ENCODE measurements at regions not wholly inside any gene's neighbourhood (a gene's known extent, or its start where the extent isn't known, plus 50 kb on each side); places are given as distances from the start of the nearest gene placed in this dataset.

DNA sequence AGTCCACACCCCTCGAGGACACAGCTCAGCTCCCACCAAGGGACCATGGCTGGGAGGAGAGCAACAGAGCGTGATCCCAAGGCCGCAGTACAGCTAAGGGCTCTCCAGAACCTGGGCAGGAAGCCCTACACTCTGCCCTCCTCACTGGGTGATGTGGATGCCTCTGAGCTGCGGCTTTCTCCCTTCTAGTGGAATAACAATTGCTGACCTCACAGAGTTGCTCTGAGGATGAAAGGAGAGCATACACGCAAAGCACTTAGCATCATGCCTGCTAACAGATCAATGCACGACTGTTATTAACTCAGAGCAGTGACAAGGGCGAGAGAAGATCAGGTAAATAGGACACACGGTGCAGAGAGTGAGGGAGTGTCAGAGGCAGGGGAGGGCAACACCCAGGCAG, 74.2 kb downstream of the ZFP36L2 start:
- no peak for TF ChIP-seq RAD21 (IDR thresholded peaks at IDR 0.05; ENCODE audit: low read depth)
- TF ChIP-seq, protein P1, sequence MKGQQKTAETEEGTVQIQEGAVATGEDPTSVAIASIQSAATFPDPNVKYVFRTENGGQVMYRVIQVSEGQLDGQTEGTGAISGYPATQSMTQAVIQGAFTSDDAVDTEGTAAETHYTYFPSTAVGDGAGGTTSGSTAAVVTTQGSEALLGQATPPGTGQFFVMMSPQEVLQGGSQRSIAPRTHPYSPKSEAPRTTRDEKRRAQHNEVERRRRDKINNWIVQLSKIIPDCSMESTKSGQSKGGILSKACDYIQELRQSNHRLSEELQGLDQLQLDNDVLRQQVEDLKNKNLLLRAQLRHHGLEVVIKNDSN (IDR thresholded peaks at IDR 0.05) = no peak
- TF ChIP-seq YY1 (IDR thresholded peaks at IDR 0.05; ENCODE audit: low read depth) = no peak
- no peak for TF ChIP-seq EGR1 (IDR thresholded peaks at IDR 0.05)
- no peak for TF ChIP-seq CREB1 (IDR thresholded peaks at IDR 0.05; ENCODE audit: low read depth)
- TF ChIP-seq, protein P2, sequence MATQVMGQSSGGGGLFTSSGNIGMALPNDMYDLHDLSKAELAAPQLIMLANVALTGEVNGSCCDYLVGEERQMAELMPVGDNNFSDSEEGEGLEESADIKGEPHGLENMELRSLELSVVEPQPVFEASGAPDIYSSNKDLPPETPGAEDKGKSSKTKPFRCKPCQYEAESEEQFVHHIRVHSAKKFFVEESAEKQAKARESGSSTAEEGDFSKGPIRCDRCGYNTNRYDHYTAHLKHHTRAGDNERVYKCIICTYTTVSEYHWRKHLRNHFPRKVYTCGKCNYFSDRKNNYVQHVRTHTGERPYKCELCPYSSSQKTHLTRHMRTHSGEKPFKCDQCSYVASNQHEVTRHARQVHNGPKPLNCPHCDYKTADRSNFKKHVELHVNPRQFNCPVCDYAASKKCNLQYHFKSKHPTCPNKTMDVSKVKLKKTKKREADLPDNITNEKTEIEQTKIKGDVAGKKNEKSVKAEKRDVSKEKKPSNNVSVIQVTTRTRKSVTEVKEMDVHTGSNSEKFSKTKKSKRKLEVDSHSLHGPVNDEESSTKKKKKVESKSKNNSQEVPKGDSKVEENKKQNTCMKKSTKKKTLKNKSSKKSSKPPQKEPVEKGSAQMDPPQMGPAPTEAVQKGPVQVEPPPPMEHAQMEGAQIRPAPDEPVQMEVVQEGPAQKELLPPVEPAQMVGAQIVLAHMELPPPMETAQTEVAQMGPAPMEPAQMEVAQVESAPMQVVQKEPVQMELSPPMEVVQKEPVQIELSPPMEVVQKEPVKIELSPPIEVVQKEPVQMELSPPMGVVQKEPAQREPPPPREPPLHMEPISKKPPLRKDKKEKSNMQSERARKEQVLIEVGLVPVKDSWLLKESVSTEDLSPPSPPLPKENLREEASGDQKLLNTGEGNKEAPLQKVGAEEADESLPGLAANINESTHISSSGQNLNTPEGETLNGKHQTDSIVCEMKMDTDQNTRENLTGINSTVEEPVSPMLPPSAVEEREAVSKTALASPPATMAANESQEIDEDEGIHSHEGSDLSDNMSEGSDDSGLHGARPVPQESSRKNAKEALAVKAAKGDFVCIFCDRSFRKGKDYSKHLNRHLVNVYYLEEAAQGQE (IDR thresholded peaks at IDR 0.05; ENCODE audit: low read depth) = no peak
- TF ChIP-seq, protein P3, sequence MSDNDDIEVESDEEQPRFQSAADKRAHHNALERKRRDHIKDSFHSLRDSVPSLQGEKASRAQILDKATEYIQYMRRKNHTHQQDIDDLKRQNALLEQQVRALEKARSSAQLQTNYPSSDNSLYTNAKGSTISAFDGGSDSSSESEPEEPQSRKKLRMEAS (IDR thresholded peaks at IDR 0.05) = no peak

DNA sequence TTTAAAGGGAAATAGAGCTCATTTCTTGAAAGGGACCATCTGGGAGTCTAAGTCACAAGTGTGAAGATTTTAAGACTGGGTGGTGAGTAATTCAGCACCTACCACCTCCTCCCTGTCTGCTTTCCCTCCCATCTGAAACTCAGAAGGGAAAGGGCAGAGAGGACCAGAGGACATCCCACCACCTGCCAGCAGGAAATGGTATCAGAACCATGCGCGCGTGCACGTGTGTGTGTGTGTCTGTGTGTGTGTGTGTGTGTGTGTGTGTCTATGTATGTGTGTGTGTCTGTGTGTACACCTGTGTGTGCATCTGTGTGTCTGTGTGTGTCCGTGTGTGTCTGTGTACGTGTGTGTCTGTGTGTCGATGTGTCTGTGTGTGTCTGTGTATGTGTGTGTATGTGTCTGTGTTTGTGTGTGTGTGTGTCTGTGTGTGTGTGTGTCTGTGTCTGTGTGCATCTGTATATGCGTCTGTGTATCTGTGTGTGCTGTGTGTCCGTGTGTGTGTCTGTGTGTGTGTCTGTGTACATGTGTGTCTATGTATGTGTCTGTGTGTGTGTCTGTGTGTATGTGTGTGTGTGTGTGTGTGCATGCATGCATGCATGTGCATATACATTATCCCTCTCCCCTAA, 76.8 kb downstream of the ZFP36L2 start:
- TF ChIP-seq RAD21 (IDR thresholded peaks at IDR 0.05; ENCODE audit: low read depth) (no peak), YY1 (IDR thresholded peaks at IDR 0.05; ENCODE audit: low read depth) (no peak), CEBPB (IDR thresholded peaks at IDR 0.05) (no peak), CREB1 (IDR thresholded peaks at IDR 0.05; ENCODE audit: low read depth) (no peak), TAF1 (IDR thresholded peaks at IDR 0.05; ENCODE audit: low read depth) (no peak), FOXM1 (IDR thresholded peaks at IDR 0.05; ENCODE audit: borderline replicate concordance, low read depth) (no peak), NFIC (IDR thresholded peaks at IDR 0.05) (no peak), TEAD4 (IDR thresholded peaks at IDR 0.05) (no peak), EGR1 (IDR thresholded peaks at IDR 0.05) (no peak), EP300 (IDR thresholded peaks at IDR 0.05; ENCODE audit: borderline replicate concordance) (no peak), TCF12 (IDR thresholded peaks at IDR 0.05; ENCODE audit: low read depth) (no peak), ZBTB7A (IDR thresholded peaks at IDR 0.05; ENCODE audit: low read depth) (no peak)
- TF ChIP-seq, protein P1 (IDR thresholded peaks at IDR 0.05) = no peak
- TF ChIP-seq, protein P2 (IDR thresholded peaks at IDR 0.05; ENCODE audit: low read depth) = no peak
- TF ChIP-seq, protein P3 (IDR thresholded peaks at IDR 0.05) = no peak

DNA sequence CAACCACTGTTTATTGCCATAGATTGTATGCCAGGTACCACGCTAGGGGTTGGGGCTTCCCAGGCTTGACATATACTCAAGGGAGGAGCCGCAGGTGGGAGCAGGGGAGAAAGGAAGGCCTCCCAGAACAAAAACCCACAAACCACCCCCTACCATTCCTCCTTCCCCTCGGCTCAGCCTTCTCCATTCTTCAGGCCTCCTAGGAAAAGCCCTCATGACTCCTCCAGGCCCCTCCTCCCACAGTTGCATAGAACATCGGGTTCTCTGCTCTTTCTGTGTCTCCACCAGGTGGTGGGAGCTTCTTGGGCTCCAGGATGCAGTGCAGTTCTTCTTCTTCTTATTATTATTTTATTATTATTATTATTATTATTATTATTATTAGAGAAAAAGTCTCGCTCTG, 80.3 kb downstream of the ZFP36L2 start:
- TF ChIP-seq EP300 (IDR thresholded peaks at IDR 0.05; ENCODE audit: borderline replicate concordance) = no peak
- no peak for TF ChIP-seq TAF1 (IDR thresholded peaks at IDR 0.05; ENCODE audit: low read depth)
- TF ChIP-seq ZBTB7A (IDR thresholded peaks at IDR 0.05; ENCODE audit: low read depth) = no peak
- no peak for TF ChIP-seq CREB1 (IDR thresholded peaks at IDR 0.05; ENCODE audit: low read depth)
- TF ChIP-seq CEBPB (IDR thresholded peaks at IDR 0.05) = no peak
- TF ChIP-seq, protein P2 (IDR thresholded peaks at IDR 0.05; ENCODE audit: low read depth) = no peak
- TF ChIP-seq NFIC (IDR thresholded peaks at IDR 0.05) = no peak
- TF ChIP-seq, protein P3 (IDR thresholded peaks at IDR 0.05) = no peak
- TF ChIP-seq TEAD4 (IDR thresholded peaks at IDR 0.05) = no peak

DNA sequence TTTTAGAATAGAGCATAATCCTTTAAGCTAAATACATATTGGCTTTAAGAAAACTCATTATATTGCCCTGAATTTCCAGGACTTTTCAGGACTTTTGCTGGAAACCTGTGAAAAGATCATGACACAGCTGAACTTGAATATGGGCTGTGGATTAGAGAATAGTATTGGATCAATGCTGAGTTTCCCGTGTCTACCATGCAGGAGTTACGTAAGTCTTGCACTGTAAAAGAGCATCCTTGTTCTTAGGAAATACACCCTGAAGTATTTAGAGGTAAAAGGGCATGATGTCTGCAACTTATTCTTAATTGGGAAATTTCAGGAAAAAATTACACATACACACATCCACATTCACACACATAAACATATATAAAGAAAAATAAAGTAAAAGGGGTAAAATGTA, 82.1 kb downstream of the ZFP36L2 start:
- TF ChIP-seq TEAD4 (IDR thresholded peaks at IDR 0.05) (no peak), FOXM1 (IDR thresholded peaks at IDR 0.05; ENCODE audit: borderline replicate concordance, low read depth) (no peak), NFIC (IDR thresholded peaks at IDR 0.05) (no peak), YY1 (IDR thresholded peaks at IDR 0.05; ENCODE audit: low read depth) (no peak), RAD21 (IDR thresholded peaks at IDR 0.05; ENCODE audit: low read depth) (no peak), TAF1 (IDR thresholded peaks at IDR 0.05; ENCODE audit: low read depth) (no peak), CEBPB (IDR thresholded peaks at IDR 0.05) (no peak), ZBTB7A (IDR thresholded peaks at IDR 0.05; ENCODE audit: low read depth) (no peak), CREB1 (IDR thresholded peaks at IDR 0.05; ENCODE audit: low read depth) (no peak)
- TF ChIP-seq, protein P2 (IDR thresholded peaks at IDR 0.05; ENCODE audit: low read depth) = no peak
- TF ChIP-seq, protein P3 (IDR thresholded peaks at IDR 0.05) = no peak

All from Ishikawa (cell line).